IMR-90 (cell line): ENCODE measurements at regions not wholly inside any gene's neighbourhood (a gene's known extent, or its start where the extent isn't known, plus 50 kb on each side); places are given as distances from the start of the nearest gene placed in this dataset.

Experiments
- ATAC-seq: fragments of 200-7000 bp; cut with Tn5 transposase; 2 replicates; pipeline ENCODE4 v1.9.1; 2020; ENCODE audit warnings: low read depth, mild to moderate bottlenecking, moderate library complexity
- BruUV-seq: library from RNA; stranded (reverse); fragments of 400-500 nt; replicated peaks from 2 replicates; lab custom pipeline; 2021; lab: Mats Ljungman, UMichigan
- CTCF ChIA-PET: fragments of 300-600 bp; formaldehyde crosslinking; extraction: SDS; loops from one replicate; lab custom pipeline; 2021; ENCODE audit warnings: antibody characterized with exemption; lab: Yijun Ruan, JAX
- POLR2A ChIA-PET: fragments of 300-600 bp; sonication (Branson Sonifier 250); formaldehyde crosslinking; loops from one replicate; lab custom pipeline; 2022; ENCODE audit warnings: antibody characterized with exemption; ENCODE audit not compliant: unreplicated experiment; lab: Charles Lee
- DNase-seq: peaks from one replicate; pipeline ENCODE4 v3.0.0; 2013
- H2AFZ ChIP-seq: replicated peaks from 2 replicates; pipeline ENCODE3; 2013; ENCODE audit warnings: low read length, mild to moderate bottlenecking; ENCODE audit not compliant: poor library complexity
- H2AK5ac ChIP-seq: 2 replicates; pipeline ENCODE4 v1.6.1; 2013; ENCODE audit warnings: low read depth, low read length, inconsistent platforms
- H2AK9ac ChIP-seq: replicated peaks from 2 replicates; pipeline ENCODE3; 2013; ENCODE audit warnings: mild to moderate bottlenecking, low read depth, low read length, moderate library complexity; ENCODE audit not compliant: poor library complexity
- H2BK120ac ChIP-seq: 2 replicates; pipeline ENCODE4 v1.6.1; 2013; ENCODE audit warnings: low read depth, low read length, inconsistent platforms
- H2BK15ac ChIP-seq: 3 replicates; pipeline ENCODE4 v1.6.1; 2013; ENCODE audit warnings: low read depth, low read length, inconsistent platforms
- H2BK20ac ChIP-seq: 2 replicates; pipeline ENCODE4 v1.6.1; 2013; ENCODE audit warnings: low read depth, mild to moderate bottlenecking, inconsistent platforms, low read length, moderate library complexity
- H2BK5ac ChIP-seq: 2 replicates; pipeline ENCODE4 v1.6.1; 2013; ENCODE audit warnings: mild to moderate bottlenecking, low read depth, low read length, inconsistent platforms; ENCODE audit not compliant: poor library complexity, severe bottlenecking
- H3K14ac ChIP-seq: replicated peaks from 2 replicates; pipeline ENCODE4 v1.6.1; 2013; ENCODE audit warnings: low read depth, low read length, inconsistent platforms
- H3K18ac ChIP-seq: 2 replicates; pipeline ENCODE4 v1.6.1; 2013; ENCODE audit warnings: low read depth, low read length, control low read depth
- H3K23ac ChIP-seq: 2 replicates; pipeline ENCODE4 v1.6.1; 2013; ENCODE audit warnings: low read depth, low read length, inconsistent platforms
- H3K27ac ChIP-seq: 2 replicates; pipeline ENCODE4 v1.5.1; 2013; ENCODE audit warnings: mild to moderate bottlenecking, control low read depth, low read length; ENCODE audit not compliant: insufficient read depth
- H3K27me3 ChIP-seq: 2 replicates; pipeline ENCODE4 v1.6.1; 2013; ENCODE audit warnings: low read length; ENCODE audit not compliant: control insufficient read depth, insufficient read depth
- H3K36me3 ChIP-seq: 2 replicates; pipeline ENCODE4 v1.6.1; 2013; ENCODE audit warnings: low read length, mixed read lengths; ENCODE audit not compliant: control insufficient read depth, insufficient read depth
- H3K4ac ChIP-seq: 2 replicates; pipeline ENCODE4 v1.6.1; 2013; ENCODE audit warnings: low read depth, low read length, inconsistent platforms
- H3K4me1 ChIP-seq: 2 replicates; pipeline ENCODE4 v1.6.1; 2013; ENCODE audit warnings: low read length, mixed read lengths; ENCODE audit not compliant: control insufficient read depth, insufficient read depth
- H3K4me2 ChIP-seq: 2 replicates; pipeline ENCODE4 v1.6.1; 2013; ENCODE audit warnings: low read depth, mild to moderate bottlenecking, control low read depth, low read length, moderate library complexity
- H3K4me3 ChIP-seq: 2 replicates; pipeline ENCODE4 v1.5.1; 2013; ENCODE audit warnings: low read depth, mild to moderate bottlenecking, control low read depth, low read length, moderate library complexity; ENCODE audit not compliant: insufficient read depth
- H3K56ac ChIP-seq: 2 replicates; pipeline ENCODE4 v1.6.1; 2013; ENCODE audit warnings: low read length, inconsistent platforms; ENCODE audit not compliant: insufficient read depth; ENCODE audit errors: extremely low read depth
- H3K79me1 ChIP-seq, 2 experiments: 2 replicates each; pipeline ENCODE4 v1.6.1; 2013; ENCODE audit warnings: low read length in 2 of 2, inconsistent platforms in 1 of 2, low read depth in 1 of 2
- H3K9ac ChIP-seq: 2 replicates; pipeline ENCODE4 v1.6.1; 2013; ENCODE audit warnings: low read depth, low read length, control low read depth
- H3K9me1 ChIP-seq: 2 replicates; pipeline ENCODE4 v1.6.1; 2013; ENCODE audit warnings: low read length, inconsistent platforms; ENCODE audit not compliant: insufficient read depth
- H3K9me3 ChIP-seq: 2 replicates; pipeline ENCODE4 v1.6.1; 2013; ENCODE audit warnings: low read length; ENCODE audit not compliant: control insufficient read depth, insufficient read depth
- H4K20me1 ChIP-seq: 2 replicates; pipeline ENCODE4 v1.6.1; 2013; ENCODE audit warnings: low read length, inconsistent platforms; ENCODE audit not compliant: insufficient read depth
- H4K5ac ChIP-seq: 2 replicates; pipeline ENCODE4 v1.6.1; 2013; ENCODE audit warnings: mild to moderate bottlenecking, low read depth, low read length, control low read depth
- H4K8ac ChIP-seq, 2 experiments: 2 replicates each; pipeline ENCODE4 v1.6.1; 2013; ENCODE audit warnings: low read depth in 2 of 2, low read length in 2 of 2, control low read depth in 1 of 2, inconsistent platforms in 1 of 2
- H4K91ac ChIP-seq: 2 replicates; pipeline ENCODE4 v1.6.1; 2013; ENCODE audit warnings: low read depth, low read length, inconsistent platforms; ENCODE audit not compliant: insufficient read depth
- CEBPB ChIP-seq: IDR thresholded peaks from 2 replicates; pipeline ENCODE4 v1.6.1; 2012; ENCODE audit warnings: low read depth, low read length, improper control_type of control experiment
- CHD1 ChIP-seq: IDR thresholded peaks from 2 replicates; pipeline ENCODE4 v1.6.1; 2012; ENCODE audit warnings: low read depth, low read length, improper control_type of control experiment
- FOS ChIP-seq: fragments of 150-350 bp; IDR thresholded peaks from 2 replicates; pipeline ENCODE4 v1.6.1; 2016; ENCODE audit warnings: low read depth, low read length
- MAFK ChIP-seq: IDR thresholded peaks from 2 replicates; pipeline ENCODE4 v1.6.1; 2012; ENCODE audit warnings: low read depth, low read length, improper control_type of control experiment
- MAZ ChIP-seq: IDR thresholded peaks from 2 replicates; pipeline ENCODE4 v1.6.1; 2012; ENCODE audit warnings: low read depth, mild to moderate bottlenecking, low read length, improper control_type of control experiment, moderate library complexity, borderline replicate concordance
- MXI1 ChIP-seq: IDR thresholded peaks from 2 replicates; pipeline ENCODE4 v1.6.1; 2012; ENCODE audit warnings: low read depth, mild to moderate bottlenecking, low read length, moderate library complexity, borderline replicate concordance
- NFE2L2 ChIP-seq: fragments of 150-350 bp; IDR thresholded peaks from 2 replicates; pipeline ENCODE4 v1.6.1; 2016; ENCODE audit warnings: low read depth, mild to moderate bottlenecking, low read length
- POLR2A ChIP-seq: IDR thresholded peaks from 2 replicates; pipeline ENCODE4 v1.6.1; 2012; ENCODE audit warnings: mild to moderate bottlenecking, low read depth, low read length
- RFX5 ChIP-seq: IDR thresholded peaks from 2 replicates; pipeline ENCODE4 v1.8.0; 2012; ENCODE audit warnings: low read depth, mild to moderate bottlenecking, low read length, moderate library complexity
- SMC3 ChIP-seq: fragments of 150-350 bp; IDR thresholded peaks from 2 replicates; pipeline ENCODE4 v1.6.1; 2016; ENCODE audit warnings: low read depth, mild to moderate bottlenecking, antibody characterized with exemption, low read length, moderate library complexity
- WGBS, 2 experiments: methylation state at CpG; one replicate each; pipeline versions ENCODE4 v1.1.5 to v1.1.7; 2013; ENCODE audit warnings: missing lambda C conversion rate in 2 of 2; ENCODE audit not compliant: insufficient read length in 1 of 2; ENCODE audit errors: extremely low coverage in 2 of 2; 5-methylcytosine and 5-hydroxymethylcytosine counted together
- dilution Hi-C: fragments of 300-500 bp; cut with HindIII; formaldehyde crosslinking; loops from one replicate; pipeline ENCODE4 v1.14.3; 2018; ENCODE audit warnings: low sequenced_read_pairs; ENCODE audit not compliant: unreplicated experiment
- in situ Hi-C: fragments of 300-500 bp; cut with MboI; formaldehyde crosslinking; loops from 3 replicates; pipeline ENCODE4 v1.14.3; 2019; ENCODE audit warnings: low sequenced_read_pairs, inconsistent platforms, mixed read lengths
- intact Hi-C: fragments of 100-400 bp; cut with micrococcal nuclease; formaldehyde crosslinking; loops from 2 replicates; pipeline ENCODE4 v1.10.0; 2022
- TF ChIP-seq, protein P1 (sequence below): conservative IDR thresholded peaks from 2 replicates; pipeline ENCODE4 v1.5.1; 2012; ENCODE audit warnings: mild to moderate bottlenecking, low read depth, low read length, improper control_type of control experiment

- H3K18ac ChIP-seq, result no peak overlapping the region
- 60% methylated on average over 8 of the region's 12 CpGs; no CpG with 5 or more reads in 1 of the 2 experiments for WGBS, 2 experiments
- H3K9ac ChIP-seq, result no peak overlapping the region
- dilution Hi-C loops, result no loop called here
- H2AK5ac ChIP-seq, result no peak overlapping the region
- no peak overlapping the region for H3K4me3 ChIP-seq
- H3K4me1 ChIP-seq, result no peaks in the 10 kb centered on the region
- no TSS peak for BruUV-seq
- H2BK5ac ChIP-seq, result no peak overlapping the region
- no peak overlapping the region for H2BK120ac ChIP-seq
- H3K36me3 ChIP-seq, result no peaks in the 10 kb centered on the region
- H3K14ac ChIP-seq, result no peak overlapping the region
- H3K4me2 ChIP-seq, result no peak overlapping the region
- intact Hi-C loops, result no loop called here
- no peak overlapping the region for H3K27ac ChIP-seq
- no peak overlapping the region for H4K91ac ChIP-seq
- no peak overlapping the region for H2BK20ac ChIP-seq
- H2AFZ ChIP-seq, result no peak overlapping the region
- no peaks in the 10 kb centered on the region for H3K27me3 ChIP-seq
- no peaks in the 10 kb centered on the region for H3K79me1 ChIP-seq
- POLR2A ChIA-PET, result no interaction called here
- H3K23ac ChIP-seq, result no peak overlapping the region
- H3K9me1 ChIP-seq, result no peaks in the 10 kb centered on the region
- no peak overlapping the region for H2AK9ac ChIP-seq
- H3K56ac ChIP-seq, result no peak overlapping the region
- H2BK15ac ChIP-seq, result no peak overlapping the region
- in situ Hi-C loops, result no loop called here
- no peak overlapping the region for H4K8ac ChIP-seq
- no peak overlapping the region for H3K4ac ChIP-seq
- CTCF ChIA-PET, result no interaction called here
- no peak overlapping the region for H4K5ac ChIP-seq
- no peak for ATAC-seq
- no peak for DNase-seq
- TF ChIP-seq CEBPB, result no peak
- no peak for TF ChIP-seq MAZ
- no peak for TF ChIP-seq MAFK
- TF ChIP-seq SMC3, result no peak
- no peak for TF ChIP-seq NFE2L2
- TF ChIP-seq MXI1, result no peak
- TF ChIP-seq, protein P1, sequence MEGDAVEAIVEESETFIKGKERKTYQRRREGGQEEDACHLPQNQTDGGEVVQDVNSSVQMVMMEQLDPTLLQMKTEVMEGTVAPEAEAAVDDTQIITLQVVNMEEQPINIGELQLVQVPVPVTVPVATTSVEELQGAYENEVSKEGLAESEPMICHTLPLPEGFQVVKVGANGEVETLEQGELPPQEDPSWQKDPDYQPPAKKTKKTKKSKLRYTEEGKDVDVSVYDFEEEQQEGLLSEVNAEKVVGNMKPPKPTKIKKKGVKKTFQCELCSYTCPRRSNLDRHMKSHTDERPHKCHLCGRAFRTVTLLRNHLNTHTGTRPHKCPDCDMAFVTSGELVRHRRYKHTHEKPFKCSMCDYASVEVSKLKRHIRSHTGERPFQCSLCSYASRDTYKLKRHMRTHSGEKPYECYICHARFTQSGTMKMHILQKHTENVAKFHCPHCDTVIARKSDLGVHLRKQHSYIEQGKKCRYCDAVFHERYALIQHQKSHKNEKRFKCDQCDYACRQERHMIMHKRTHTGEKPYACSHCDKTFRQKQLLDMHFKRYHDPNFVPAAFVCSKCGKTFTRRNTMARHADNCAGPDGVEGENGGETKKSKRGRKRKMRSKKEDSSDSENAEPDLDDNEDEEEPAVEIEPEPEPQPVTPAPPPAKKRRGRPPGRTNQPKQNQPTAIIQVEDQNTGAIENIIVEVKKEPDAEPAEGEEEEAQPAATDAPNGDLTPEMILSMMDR, result no peak
- no peak for TF ChIP-seq FOS
- TF ChIP-seq POLR2A, result no peak
- no peak for TF ChIP-seq RFX5
- no peak for TF ChIP-seq CHD1
- H4K20me1 ChIP-seq, result no peaks in the 10 kb centered on the region
- peaks cover 56% of the 10 kb centered on the region for H3K9me3 ChIP-seq
These were observed 298.2 kb upstream of the SALL3 start for GRCh38 chr18:78681396-78681795.
